GM18508 (cell line): ENCODE measurements at regions not wholly inside any gene's neighbourhood (a gene's known extent, or its start where the extent isn't known, plus 50 kb on each side); places are given as distances from the start of the nearest gene placed in this dataset.
"Not testable (repeated sequence)": the region's sequence is repeated elsewhere in the genome, so short reads cannot be mapped to it uniquely, and the experiment has no call there.

Experiments used
- ATAC-seq: cut with Tn5 transposase; IDR thresholded peaks from one replicate; pipeline ENCODE4 v1.9.1; 2021; ENCODE audit warnings: moderate number of reproducible peaks; ENCODE audit not compliant: insufficient read depth, unreplicated experiment

GRCh38 chr4:66959207-66959606, 586.1 kb downstream of the CENPC start:
- no peak for ATAC-seq

- ATAC-seq, result no peak
These were observed 588.5 kb downstream of the CENPC start for GRCh38 chr4:66956852-66957251.

- no peak for ATAC-seq
These were observed 588.9 kb downstream of the CENPC start for GRCh38 chr4:66956426-66956825.

- ATAC-seq, result no peak
These were observed 589.5 kb downstream of the CENPC start for GRCh38 chr4:66955784-66956183.

GRCh38 chr4:66949419-66949818, 595.9 kb downstream of the CENPC start:
- no peak for ATAC-seq

GRCh38 chr4:66946761-66947160, 598.5 kb downstream of the CENPC start:
- no peak for ATAC-seq

GRCh38 chr4:66943112-66943511, 602.2 kb downstream of the CENPC start:
- ATAC-seq, result no peak

- not testable (repeated sequence) for ATAC-seq
These were observed 613.3 kb downstream of the CENPC start for GRCh38 chr4:66931981-66932380.

GRCh38 chr4:66930206-66930605, 615.1 kb downstream of the CENPC start:
- no peak for ATAC-seq

GRCh38 chr4:66929748-66930147, 615.6 kb downstream of the CENPC start:
- no peak for ATAC-seq

- not testable (repeated sequence) for ATAC-seq
These were observed 616.4 kb downstream of the CENPC start for GRCh38 chr4:66928881-66929280.

- ATAC-seq, result no peak
These were observed 617.4 kb downstream of the CENPC start for GRCh38 chr4:66927937-66928336.

- no peak for ATAC-seq
These were observed 618.6 kb downstream of the CENPC start for GRCh38 chr4:66926687-66927086.

- no peak for ATAC-seq
These were observed 622.0 kb downstream of the CENPC start for GRCh38 chr4:66923081-66923865.

GRCh38 chr4:66921433-66921832, 623.9 kb downstream of the CENPC start:
- ATAC-seq, result no peak

- ATAC-seq, result no peak
These were observed 624.8 kb downstream of the CENPC start for GRCh38 chr4:66920514-66920913.

- no peak for ATAC-seq
These were observed 633.4 kb downstream of the CENPC start for GRCh38 chr4:66911880-66912279.

GRCh38 chr4:66906314-66906713, 639.0 kb downstream of the CENPC start:
- no peak for ATAC-seq

GRCh38 chr4:66899422-66900065, 645.8 kb downstream of the CENPC start:
- no peak for ATAC-seq

- no peak for ATAC-seq
These were observed 651.5 kb downstream of the CENPC start for GRCh38 chr4:66893807-66894206.

GRCh38 chr4:66887061-66887460, 658.2 kb downstream of the CENPC start:
- ATAC-seq, result no peak
